GM21515 (cell line): ENCODE measurements at regions not wholly inside any gene's neighbourhood (a gene's known extent, or its start where the extent isn't known, plus 50 kb on each side); places are given as distances from the start of the nearest gene placed in this dataset.
"Not testable (repeated sequence)": the region's sequence is repeated elsewhere in the genome, so short reads cannot be mapped to it uniquely, and the experiment has no call there.

Experiments
- ATAC-seq: cut with Tn5 transposase; IDR thresholded peaks from one replicate; pipeline ENCODE4 v1.9.1; 2021; ENCODE audit not compliant: unreplicated experiment

GRCh38 chr10:106309376-106309775, 855.1 kb downstream of the SORCS1 start:
- ATAC-seq = no peak

GRCh38 chr10:106308284-106308683, 856.2 kb downstream of the SORCS1 start:
- ATAC-seq = no peak

- ATAC-seq = no peak
Observed at GRCh38 chr10:106304056-106304455, 860.5 kb downstream of the SORCS1 start.

- ATAC-seq = no peak
Observed at GRCh38 chr10:106302961-106303360, 861.5 kb downstream of the SORCS1 start.

- no peak for ATAC-seq
Observed at GRCh38 chr10:106301146-106301545, 863.4 kb downstream of the SORCS1 start.

- no peak for ATAC-seq
Observed at GRCh38 chr10:106296750-106297392, 867.6 kb downstream of the SORCS1 start.

- ATAC-seq = no peak
Observed at GRCh38 chr10:106284802-106285587, 879.5 kb downstream of the SORCS1 start.

- no peak for ATAC-seq
Observed at GRCh38 chr10:106280896-106281460, 883.5 kb downstream of the SORCS1 start.

- no peak for ATAC-seq
Observed at GRCh38 chr10:106278383-106278782, 886.1 kb downstream of the SORCS1 start.

- no peak for ATAC-seq
Observed at GRCh38 chr10:106271237-106271636, 893.3 kb downstream of the SORCS1 start.

- ATAC-seq = no peak
Observed at GRCh38 chr10:106268000-106268399, 896.5 kb downstream of the SORCS1 start.

- no peak for ATAC-seq
Observed at GRCh38 chr10:106267591-106267990, 896.9 kb downstream of the SORCS1 start.

GRCh38 chr10:106257432-106257831, 907.1 kb downstream of the SORCS1 start:
- not testable (repeated sequence) for ATAC-seq

- no peak for ATAC-seq
Observed at GRCh38 chr10:106255111-106255678, 909.3 kb downstream of the SORCS1 start.

- no peak for ATAC-seq
Observed at GRCh38 chr10:106254071-106254470, 910.4 kb downstream of the SORCS1 start.

GRCh38 chr10:106252541-106252940, 912.0 kb downstream of the SORCS1 start:
- no peak for ATAC-seq

GRCh38 chr10:106251573-106251972, 912.9 kb downstream of the SORCS1 start:
- ATAC-seq = no peak

- ATAC-seq = no peak
Observed at GRCh38 chr10:106242301-106242700, 922.2 kb downstream of the SORCS1 start.

GRCh38 chr10:106226828-106227227, 937.7 kb downstream of the SORCS1 start:
- no peak for ATAC-seq

- ATAC-seq = no peak
Observed at GRCh38 chr10:106226142-106226541, 938.4 kb downstream of the SORCS1 start.

GRCh38 chr10:106224676-106225075, 939.8 kb downstream of the SORCS1 start:
- ATAC-seq = no peak

- ATAC-seq = no peak
Observed at GRCh38 chr10:106217627-106218026, 946.9 kb downstream of the SORCS1 start.
